ENCODE measurements at regions not wholly inside any gene's neighbourhood (a gene's known extent, or its start where the extent isn't known, plus 50 kb on each side); places are given as distances from the start of the nearest gene placed in this dataset.

GRCh38 chr2:142270990-142271389 lies 140.2 kb upstream of the LRP1B start:
- Histone ChIP-seq H3K4me3 (ENCODE audit: low read depth, low read length) (no peak overlapping the region), H3K27ac (ENCODE audit: low read depth, low read length) (no peak overlapping the region), H3K27me3 (ENCODE audit: control insufficient read depth, insufficient read depth, low read length) (no peaks in the 10 kb centered on the region), H3K9ac (ENCODE audit: low read depth, low read length) (no peak overlapping the region), H3K4me1 (ENCODE audit: control insufficient read depth, insufficient read depth, low read length) (no peaks in the 10 kb centered on the region), H3K9me3 (ENCODE audit: control insufficient read depth, insufficient read depth, low read length) (no peaks in the 10 kb centered on the region), H3K36me3 (ENCODE audit: control insufficient read depth, insufficient read depth, low read length) (no peaks in the 10 kb centered on the region)

DNA sequence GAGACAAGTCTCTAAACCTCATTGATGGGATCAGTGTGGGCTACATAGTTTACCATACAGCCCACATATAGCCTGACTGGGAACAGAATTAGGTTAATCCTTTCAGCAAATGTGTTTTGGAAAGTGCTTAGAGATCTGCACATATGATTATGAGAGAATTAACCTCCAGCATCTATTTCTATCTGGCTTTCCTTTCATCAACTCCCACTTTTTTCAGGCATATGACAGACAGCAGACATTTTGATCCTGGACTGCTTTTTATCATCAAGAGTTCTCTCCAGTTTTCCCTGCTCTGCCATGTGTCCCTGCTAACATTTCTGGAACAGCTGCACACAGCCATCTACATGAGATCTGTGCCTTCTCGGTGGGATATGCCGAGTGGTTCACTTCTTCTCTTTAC lies 139.5 kb upstream of the LRP1B start:
- Histone ChIP-seq H3K9ac (ENCODE audit: low read depth, low read length) (no peak overlapping the region), H3K27me3 (ENCODE audit: control insufficient read depth, insufficient read depth, low read length) (no peaks in the 10 kb centered on the region), H3K27ac (ENCODE audit: low read depth, low read length) (no peak overlapping the region), H3K9me3 (ENCODE audit: control insufficient read depth, insufficient read depth, low read length) (no peaks in the 10 kb centered on the region), H3K36me3 (ENCODE audit: control insufficient read depth, insufficient read depth, low read length) (no peaks in the 10 kb centered on the region), H3K4me3 (ENCODE audit: low read depth, low read length) (no peak overlapping the region), H3K4me1 (ENCODE audit: control insufficient read depth, insufficient read depth, low read length) (no peaks in the 10 kb centered on the region)

DNA sequence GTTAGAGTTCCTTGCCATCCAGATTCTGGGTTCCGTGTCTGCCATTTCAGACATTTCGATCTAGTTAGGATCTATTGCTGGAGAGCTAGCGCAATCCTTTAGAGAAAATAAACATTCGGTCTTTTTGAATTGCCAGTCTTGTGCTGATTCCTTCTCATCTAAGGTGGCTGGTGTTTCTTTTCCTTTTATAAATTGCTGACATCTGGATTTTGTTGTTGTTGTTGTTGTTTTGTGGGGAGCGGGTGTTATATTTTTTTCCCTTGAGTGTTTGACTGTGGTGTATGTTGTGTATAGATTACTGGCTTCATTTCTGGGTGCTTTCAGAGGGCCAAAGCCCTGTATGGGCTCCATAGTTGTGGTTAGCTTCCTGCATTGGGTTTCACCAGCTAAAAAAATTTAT lies 128.5 kb upstream of the LRP1B start:
- no peaks in the 10 kb centered on the region for H3K4me1 ChIP-seq (ENCODE audit: control insufficient read depth, insufficient read depth, low read length)
- no peak overlapping the region for H3K4me3 ChIP-seq (ENCODE audit: low read depth, low read length)
- H3K36me3 ChIP-seq (ENCODE audit: control insufficient read depth, insufficient read depth, low read length) = no peaks in the 10 kb centered on the region
- no peak overlapping the region for H3K27ac ChIP-seq (ENCODE audit: low read depth, low read length)
- H3K9ac ChIP-seq (ENCODE audit: low read depth, low read length) = no peak overlapping the region
- no peaks in the 10 kb centered on the region for H3K9me3 ChIP-seq (ENCODE audit: control insufficient read depth, insufficient read depth, low read length)
- no peaks in the 10 kb centered on the region for H3K27me3 ChIP-seq (ENCODE audit: control insufficient read depth, insufficient read depth, low read length)

DNA sequence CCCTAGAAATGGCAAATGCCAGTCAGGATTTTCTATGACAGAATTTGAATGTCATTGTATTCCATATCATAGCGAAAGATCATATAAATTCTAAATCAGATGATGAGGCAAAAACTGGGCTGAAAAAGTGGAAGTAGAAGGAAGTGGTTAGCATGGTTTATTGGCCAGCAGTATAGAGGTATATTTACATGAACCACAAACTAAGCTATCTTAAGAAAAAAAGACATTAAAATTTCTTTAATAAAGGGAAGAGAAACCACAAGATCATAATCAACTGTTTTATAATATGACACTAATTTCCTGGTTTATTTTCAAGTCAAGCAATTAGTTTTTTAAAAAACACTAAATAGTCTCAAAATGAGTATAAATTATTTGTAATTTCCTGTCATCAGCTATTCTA lies 123.2 kb upstream of the LRP1B start:
- H3K27ac ChIP-seq (ENCODE audit: low read depth, low read length) = no peak overlapping the region
- no peak overlapping the region for H3K9ac ChIP-seq (ENCODE audit: low read depth, low read length)
- H3K9me3 ChIP-seq (ENCODE audit: control insufficient read depth, insufficient read depth, low read length) = no peaks in the 10 kb centered on the region
- H3K27me3 ChIP-seq (ENCODE audit: control insufficient read depth, insufficient read depth, low read length) = no peaks in the 10 kb centered on the region
- no peaks in the 10 kb centered on the region for H3K36me3 ChIP-seq (ENCODE audit: control insufficient read depth, insufficient read depth, low read length)
- H3K4me1 ChIP-seq (ENCODE audit: control insufficient read depth, insufficient read depth, low read length) = no peaks in the 10 kb centered on the region
- no peak overlapping the region for H3K4me3 ChIP-seq (ENCODE audit: low read depth, low read length)

GRCh38 chr2:142241016-142241415 lies 110.2 kb upstream of the LRP1B start:
- Histone ChIP-seq H3K9ac (ENCODE audit: low read depth, low read length) (no peak overlapping the region), H3K9me3 (ENCODE audit: control insufficient read depth, insufficient read depth, low read length) (no peaks in the 10 kb centered on the region), H3K27ac (ENCODE audit: low read depth, low read length) (no peak overlapping the region), H3K27me3 (ENCODE audit: control insufficient read depth, insufficient read depth, low read length) (no peaks in the 10 kb centered on the region), H3K36me3 (ENCODE audit: control insufficient read depth, insufficient read depth, low read length) (no peaks in the 10 kb centered on the region), H3K4me3 (ENCODE audit: low read depth, low read length) (no peak overlapping the region), H3K4me1 (ENCODE audit: control insufficient read depth, insufficient read depth, low read length) (peaks cover 8% of the 10 kb centered on the region; the same call in 1 of the 2 replicates)

GRCh38 chr2:142236181-142236580 lies 105.4 kb upstream of the LRP1B start:
- no peaks in the 10 kb centered on the region for H3K27me3 ChIP-seq (ENCODE audit: control insufficient read depth, insufficient read depth, low read length)

DNA sequence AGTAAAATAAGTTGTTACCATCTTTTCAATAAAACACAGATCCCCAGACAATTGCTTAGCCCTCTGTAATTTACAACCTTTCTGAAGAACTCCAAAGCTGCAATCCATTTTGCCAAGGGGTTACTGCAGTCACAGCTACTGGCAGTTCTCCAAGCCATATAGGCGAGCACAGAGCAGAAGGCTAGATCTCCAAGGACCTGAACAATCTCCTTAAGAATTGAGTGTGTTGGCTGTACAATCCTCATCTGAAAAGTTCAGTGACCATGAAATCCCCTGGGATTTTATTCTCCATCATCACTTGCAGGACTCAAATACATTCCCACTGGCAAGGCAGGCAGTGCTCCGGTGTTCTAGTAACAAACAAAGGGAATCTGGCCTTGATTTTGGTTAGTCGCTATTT lies 103.9 kb upstream of the LRP1B start:
- Histone ChIP-seq H3K4me1 (ENCODE audit: control insufficient read depth, insufficient read depth, low read length) (peaks cover 9% of the 10 kb centered on the region; the same call in 1 of the 2 replicates), H3K4me3 (ENCODE audit: low read depth, low read length) (no peak overlapping the region), H3K36me3 (ENCODE audit: control insufficient read depth, insufficient read depth, low read length) (no peaks in the 10 kb centered on the region), H3K9ac (ENCODE audit: low read depth, low read length) (no peak overlapping the region), H3K27ac (ENCODE audit: low read depth, low read length) (no peak overlapping the region), H3K9me3 (ENCODE audit: control insufficient read depth, insufficient read depth, low read length) (no peaks in the 10 kb centered on the region), H3K27me3 (ENCODE audit: control insufficient read depth, insufficient read depth, low read length) (no peaks in the 10 kb centered on the region)

More at GRCh38 chr2:142236181-142236580, 105.4 kb upstream of the LRP1B start:
- Histone ChIP-seq H3K9ac (ENCODE audit: low read depth, low read length) (no peak overlapping the region), H3K4me1 (ENCODE audit: control insufficient read depth, insufficient read depth, low read length) (peaks cover 9% of the 10 kb centered on the region; the same call in 1 of the 2 replicates), H3K27ac (ENCODE audit: low read depth, low read length) (no peak overlapping the region), H3K36me3 (ENCODE audit: control insufficient read depth, insufficient read depth, low read length) (no peaks in the 10 kb centered on the region), H3K4me3 (ENCODE audit: low read depth, low read length) (no peak overlapping the region), H3K9me3 (ENCODE audit: control insufficient read depth, insufficient read depth, low read length) (no peaks in the 10 kb centered on the region)

DNA sequence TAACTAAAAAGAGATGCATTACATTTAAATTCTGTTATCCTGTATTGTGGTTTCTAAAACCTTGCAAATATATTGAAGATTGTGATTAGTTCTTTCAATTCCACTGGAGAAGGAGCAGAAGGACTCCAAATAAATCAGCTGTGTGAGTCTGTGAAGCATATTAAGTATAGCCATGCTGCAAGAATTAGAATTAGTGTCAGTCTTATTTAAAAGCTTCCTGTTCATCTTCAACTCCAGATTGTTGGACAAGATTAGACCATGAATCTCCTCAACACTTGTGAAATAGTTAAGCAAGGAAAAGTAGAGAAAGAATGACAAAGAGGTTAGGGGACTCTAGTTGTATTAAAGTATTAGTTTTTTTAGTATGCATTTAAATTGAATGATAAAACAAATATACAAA lies 92.5 kb upstream of the LRP1B start:
- Histone ChIP-seq H3K4me3 (ENCODE audit: low read depth, low read length) (no peak overlapping the region), H3K27me3 (ENCODE audit: control insufficient read depth, insufficient read depth, low read length) (no peaks in the 10 kb centered on the region), H3K9me3 (ENCODE audit: control insufficient read depth, insufficient read depth, low read length) (no peaks in the 10 kb centered on the region), H3K36me3 (ENCODE audit: control insufficient read depth, insufficient read depth, low read length) (no peaks in the 10 kb centered on the region), H3K4me1 (ENCODE audit: control insufficient read depth, insufficient read depth, low read length) (no peaks in the 10 kb centered on the region), H3K9ac (ENCODE audit: low read depth, low read length) (no peak overlapping the region), H3K27ac (ENCODE audit: low read depth, low read length) (no peak overlapping the region)

GRCh38 chr2:142222715-142223114 lies 91.9 kb upstream of the LRP1B start:
- no peak overlapping the region for H3K4me3 ChIP-seq (ENCODE audit: low read depth, low read length)
- no peaks in the 10 kb centered on the region for H3K27me3 ChIP-seq (ENCODE audit: control insufficient read depth, insufficient read depth, low read length)
- H3K36me3 ChIP-seq (ENCODE audit: control insufficient read depth, insufficient read depth, low read length) = no peaks in the 10 kb centered on the region
- H3K9ac ChIP-seq (ENCODE audit: low read depth, low read length) = no peak overlapping the region
- no peak overlapping the region for H3K27ac ChIP-seq (ENCODE audit: low read depth, low read length)
- H3K4me1 ChIP-seq (ENCODE audit: control insufficient read depth, insufficient read depth, low read length) = no peaks in the 10 kb centered on the region
- H3K9me3 ChIP-seq (ENCODE audit: control insufficient read depth, insufficient read depth, low read length) = no peaks in the 10 kb centered on the region

- Histone ChIP-seq H3K36me3 (ENCODE audit: control insufficient read depth, insufficient read depth, low read length) (no peaks in the 10 kb centered on the region), H3K9ac (ENCODE audit: low read depth, low read length) (no peak overlapping the region), H3K4me3 (ENCODE audit: low read depth, low read length) (no peak overlapping the region)
Measured at GRCh38 chr2:142220901-142221300, 90.1 kb upstream of the LRP1B start.

DNA sequence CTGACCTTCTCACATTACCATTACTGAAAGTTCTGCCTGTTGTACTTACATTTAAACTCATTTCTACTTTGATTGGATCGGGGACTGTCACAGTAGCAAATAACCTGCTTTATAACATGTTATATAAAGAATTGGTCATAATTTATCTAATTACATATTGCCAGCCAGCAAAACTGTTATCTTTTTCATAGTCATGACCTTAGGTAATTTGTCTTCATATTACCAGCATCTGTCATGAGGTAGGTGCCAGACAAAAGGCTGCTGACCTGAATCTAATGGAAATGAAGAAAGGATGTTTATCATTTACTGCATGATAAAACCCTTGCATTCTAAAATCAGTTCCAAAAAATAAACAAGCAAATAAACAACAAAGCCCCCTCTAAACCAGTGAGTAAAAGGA lies 89.4 kb upstream of the LRP1B start:
- Histone ChIP-seq H3K36me3 (ENCODE audit: control insufficient read depth, insufficient read depth, low read length) (no peaks in the 10 kb centered on the region), H3K27ac (ENCODE audit: low read depth, low read length) (no peak overlapping the region), H3K4me1 (ENCODE audit: control insufficient read depth, insufficient read depth, low read length) (no peaks in the 10 kb centered on the region), H3K4me3 (ENCODE audit: low read depth, low read length) (no peak overlapping the region), H3K9ac (ENCODE audit: low read depth, low read length) (no peak overlapping the region), H3K9me3 (ENCODE audit: control insufficient read depth, insufficient read depth, low read length) (no peaks in the 10 kb centered on the region), H3K27me3 (ENCODE audit: control insufficient read depth, insufficient read depth, low read length) (no peaks in the 10 kb centered on the region)

More at GRCh38 chr2:142220901-142221300, 90.1 kb upstream of the LRP1B start:
- no peaks in the 10 kb centered on the region for H3K4me1 ChIP-seq (ENCODE audit: control insufficient read depth, insufficient read depth, low read length)
- no peaks in the 10 kb centered on the region for H3K9me3 ChIP-seq (ENCODE audit: control insufficient read depth, insufficient read depth, low read length)
- H3K27me3 ChIP-seq (ENCODE audit: control insufficient read depth, insufficient read depth, low read length) = no peaks in the 10 kb centered on the region
- no peak overlapping the region for H3K27ac ChIP-seq (ENCODE audit: low read depth, low read length)

GRCh38 chr2:142218471-142218870 lies 87.7 kb upstream of the LRP1B start:
- no peaks in the 10 kb centered on the region for H3K36me3 ChIP-seq (ENCODE audit: control insufficient read depth, insufficient read depth, low read length)
- H3K27ac ChIP-seq (ENCODE audit: low read depth, low read length) = no peak overlapping the region
- no peak overlapping the region for H3K4me3 ChIP-seq (ENCODE audit: low read depth, low read length)
- H3K9ac ChIP-seq (ENCODE audit: low read depth, low read length) = no peak overlapping the region
- no peaks in the 10 kb centered on the region for H3K9me3 ChIP-seq (ENCODE audit: control insufficient read depth, insufficient read depth, low read length)
- H3K27me3 ChIP-seq (ENCODE audit: control insufficient read depth, insufficient read depth, low read length) = no peaks in the 10 kb centered on the region
- no peaks in the 10 kb centered on the region for H3K4me1 ChIP-seq (ENCODE audit: control insufficient read depth, insufficient read depth, low read length)

All from HUES48 (cell line).